B cell (primary cell): ENCODE measurements at regions not wholly inside any gene's neighbourhood (a gene's known extent, or its start where the extent isn't known, plus 50 kb on each side); places are given as distances from the start of the nearest gene placed in this dataset.
"Not testable (repeated sequence)": the region's sequence is repeated elsewhere in the genome, so short reads cannot be mapped to it uniquely, and the experiment has no call there.

Experiments used
- EZH2 ChIP-seq: IDR thresholded peaks from 2 replicates; pipeline ENCODE4 v1.6.1; 2012; ENCODE audit warnings: borderline replicate concordance, low read depth, mild to moderate bottlenecking, moderate library complexity, low read length; ENCODE audit not compliant: insufficient read depth, poor library complexity, severe bottlenecking
- TF ChIP-seq, protein P1 (sequence below): fragments of 200-600 bp; IDR thresholded peaks from one replicate; pipeline ENCODE4 v1.8.0; 2022; ENCODE audit warnings: antibody characterized with exemption, mild to moderate bottlenecking

DNA sequence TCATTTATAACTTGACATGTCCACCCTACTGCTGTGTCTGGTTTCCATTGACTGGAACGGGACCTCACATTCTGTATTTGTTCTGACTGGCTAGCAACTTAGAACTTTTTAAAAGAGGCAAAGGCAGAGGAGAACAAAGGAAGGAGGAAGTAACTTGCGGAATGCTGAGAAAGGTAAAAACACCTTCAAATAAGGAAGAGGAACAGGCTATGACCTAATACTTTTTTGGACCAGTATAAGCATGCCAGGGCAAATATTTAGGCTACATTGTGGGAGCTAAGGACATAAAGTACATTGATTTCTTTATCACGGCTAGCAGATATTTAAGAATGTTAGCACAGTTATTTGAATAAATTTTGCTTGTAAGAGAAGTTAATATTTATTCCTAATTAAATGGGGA, 240.5 kb downstream of the TLR4 start:
- TF ChIP-seq, protein P1, sequence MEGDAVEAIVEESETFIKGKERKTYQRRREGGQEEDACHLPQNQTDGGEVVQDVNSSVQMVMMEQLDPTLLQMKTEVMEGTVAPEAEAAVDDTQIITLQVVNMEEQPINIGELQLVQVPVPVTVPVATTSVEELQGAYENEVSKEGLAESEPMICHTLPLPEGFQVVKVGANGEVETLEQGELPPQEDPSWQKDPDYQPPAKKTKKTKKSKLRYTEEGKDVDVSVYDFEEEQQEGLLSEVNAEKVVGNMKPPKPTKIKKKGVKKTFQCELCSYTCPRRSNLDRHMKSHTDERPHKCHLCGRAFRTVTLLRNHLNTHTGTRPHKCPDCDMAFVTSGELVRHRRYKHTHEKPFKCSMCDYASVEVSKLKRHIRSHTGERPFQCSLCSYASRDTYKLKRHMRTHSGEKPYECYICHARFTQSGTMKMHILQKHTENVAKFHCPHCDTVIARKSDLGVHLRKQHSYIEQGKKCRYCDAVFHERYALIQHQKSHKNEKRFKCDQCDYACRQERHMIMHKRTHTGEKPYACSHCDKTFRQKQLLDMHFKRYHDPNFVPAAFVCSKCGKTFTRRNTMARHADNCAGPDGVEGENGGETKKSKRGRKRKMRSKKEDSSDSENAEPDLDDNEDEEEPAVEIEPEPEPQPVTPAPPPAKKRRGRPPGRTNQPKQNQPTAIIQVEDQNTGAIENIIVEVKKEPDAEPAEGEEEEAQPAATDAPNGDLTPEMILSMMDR: not testable (repeated sequence)
- not testable (repeated sequence) for TF ChIP-seq EZH2
